HG02610 (cell line): ENCODE measurements at regions not wholly inside any gene's neighbourhood (a gene's known extent, or its start where the extent isn't known, plus 50 kb on each side); places are given as distances from the start of the nearest gene placed in this dataset.

Source experiments
- ATAC-seq: cut with Tn5 transposase; IDR thresholded peaks from one replicate; pipeline ENCODE4 v1.9.1; 2021; ENCODE audit warnings: mild to moderate bottlenecking, moderate library complexity; ENCODE audit not compliant: unreplicated experiment

DNA sequence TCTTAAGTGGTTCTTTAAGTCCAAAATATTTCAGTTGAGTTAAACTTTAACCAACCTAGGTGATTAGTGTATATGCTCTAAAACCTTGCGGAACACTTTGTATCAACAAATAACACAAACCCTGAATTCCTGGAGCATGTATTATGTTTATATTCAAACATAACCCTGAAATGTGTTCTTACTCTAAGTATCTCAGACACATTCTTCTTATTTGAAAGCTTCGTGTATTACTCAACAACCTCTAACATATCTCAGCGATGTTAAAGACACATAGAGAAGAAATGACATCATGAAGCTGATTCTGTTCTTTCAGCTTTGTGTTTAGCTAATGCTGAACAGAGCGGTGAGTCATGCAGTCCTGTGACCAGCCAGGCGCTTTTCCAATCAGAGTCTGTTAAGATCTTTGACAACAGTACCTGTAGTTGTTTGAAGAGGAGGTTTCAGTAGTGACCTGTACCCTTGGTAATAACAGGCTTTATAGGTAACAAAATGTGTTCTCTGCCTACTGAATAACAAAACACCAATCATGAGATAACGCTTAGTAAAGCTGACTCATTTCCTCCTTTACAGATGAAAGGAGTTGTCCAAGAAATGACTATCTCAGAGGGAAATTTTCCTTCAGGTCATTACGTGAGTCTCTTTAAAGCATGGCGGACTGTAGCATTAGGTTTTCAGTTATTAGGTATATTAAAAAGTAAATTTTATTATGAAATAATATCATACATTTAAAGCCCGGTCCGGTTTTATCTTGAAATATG is 67.3 kb upstream of the KLF6 start:
- peak; percentile 88 for ATAC-seq

DNA sequence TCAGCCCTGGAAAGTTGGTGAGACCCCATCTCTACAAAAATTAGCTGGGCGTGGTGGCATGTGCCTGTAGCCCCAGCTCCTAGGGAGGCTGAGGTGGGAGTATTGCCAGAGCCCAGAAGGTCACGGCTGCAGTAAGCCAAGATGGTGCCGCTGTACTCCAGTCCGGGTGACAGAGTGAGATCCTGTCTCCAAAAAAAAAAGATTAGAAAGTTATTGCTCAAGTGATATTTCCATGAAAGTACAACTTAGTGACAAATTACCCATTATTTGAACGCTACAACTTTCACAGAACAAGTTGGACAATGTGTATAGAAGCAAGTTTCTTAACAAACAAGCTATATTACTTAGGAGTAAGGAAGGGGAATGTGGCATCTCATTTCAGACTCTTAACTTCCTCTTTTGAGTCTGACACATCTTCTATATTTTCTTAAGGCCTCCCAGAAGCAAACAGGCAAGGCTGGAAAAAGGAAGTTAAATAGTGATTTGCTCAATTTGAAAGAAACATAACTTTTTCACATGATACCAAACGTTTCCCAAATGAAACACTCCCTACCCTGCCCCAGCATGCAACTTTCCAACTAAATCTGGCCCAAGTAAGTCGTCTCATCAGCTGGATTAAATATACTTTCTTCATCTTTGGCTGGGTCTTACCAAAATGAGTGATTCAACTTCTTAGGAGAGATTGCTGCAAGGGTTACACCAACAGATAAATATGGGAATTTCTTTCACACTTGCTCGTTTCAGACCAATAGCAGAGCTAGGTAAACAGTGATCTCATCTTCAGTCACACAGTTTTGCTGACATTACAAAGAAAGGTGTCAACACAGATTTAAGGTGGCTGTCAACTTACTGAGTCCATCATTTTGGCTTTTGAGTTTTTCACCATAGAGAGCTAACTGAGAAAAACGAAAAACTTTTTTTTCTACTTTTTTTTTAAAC is 66.3 kb upstream of the KLF6 start:
- ATAC-seq: peak; percentile 29

DNA sequence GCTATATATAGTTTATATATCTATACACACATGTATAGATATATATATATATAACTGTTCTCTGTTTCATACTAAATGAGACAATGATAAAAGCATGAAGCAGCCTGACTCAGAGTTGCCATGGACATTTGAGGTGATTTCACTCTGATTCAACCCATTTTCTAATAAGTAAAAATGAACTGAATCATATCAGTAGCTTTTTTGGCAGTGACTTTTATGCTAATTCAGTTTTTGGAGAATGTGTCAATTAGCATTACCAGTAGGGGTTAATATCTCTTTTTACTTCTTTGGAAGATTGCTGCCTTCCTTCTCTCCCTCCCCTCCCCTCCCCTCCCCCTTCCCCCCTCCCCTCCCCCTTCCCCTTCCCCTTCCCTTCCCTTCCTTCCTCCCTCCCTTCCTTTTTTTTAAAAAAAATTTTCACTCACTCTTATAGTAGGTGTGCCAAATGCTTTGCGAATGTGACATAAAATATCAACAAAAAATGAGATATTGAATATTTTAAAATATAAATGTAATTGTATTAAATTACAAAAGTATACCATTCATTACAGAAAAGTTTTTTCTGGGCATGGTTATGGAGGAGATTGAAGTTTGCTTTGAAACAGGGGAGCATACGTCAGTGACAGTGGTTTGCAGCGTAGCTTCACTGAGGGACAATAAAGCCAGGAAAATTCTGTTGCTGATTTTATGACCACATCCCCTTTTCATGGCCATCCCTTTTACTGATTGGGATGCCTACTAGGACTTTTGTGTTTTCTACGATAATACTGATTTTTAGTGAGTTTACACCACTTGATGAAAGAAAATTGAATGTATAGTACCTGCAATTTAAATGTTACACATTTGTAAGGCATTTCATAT is 64.0 kb upstream of the KLF6 start:
- ATAC-seq: no peak

DNA sequence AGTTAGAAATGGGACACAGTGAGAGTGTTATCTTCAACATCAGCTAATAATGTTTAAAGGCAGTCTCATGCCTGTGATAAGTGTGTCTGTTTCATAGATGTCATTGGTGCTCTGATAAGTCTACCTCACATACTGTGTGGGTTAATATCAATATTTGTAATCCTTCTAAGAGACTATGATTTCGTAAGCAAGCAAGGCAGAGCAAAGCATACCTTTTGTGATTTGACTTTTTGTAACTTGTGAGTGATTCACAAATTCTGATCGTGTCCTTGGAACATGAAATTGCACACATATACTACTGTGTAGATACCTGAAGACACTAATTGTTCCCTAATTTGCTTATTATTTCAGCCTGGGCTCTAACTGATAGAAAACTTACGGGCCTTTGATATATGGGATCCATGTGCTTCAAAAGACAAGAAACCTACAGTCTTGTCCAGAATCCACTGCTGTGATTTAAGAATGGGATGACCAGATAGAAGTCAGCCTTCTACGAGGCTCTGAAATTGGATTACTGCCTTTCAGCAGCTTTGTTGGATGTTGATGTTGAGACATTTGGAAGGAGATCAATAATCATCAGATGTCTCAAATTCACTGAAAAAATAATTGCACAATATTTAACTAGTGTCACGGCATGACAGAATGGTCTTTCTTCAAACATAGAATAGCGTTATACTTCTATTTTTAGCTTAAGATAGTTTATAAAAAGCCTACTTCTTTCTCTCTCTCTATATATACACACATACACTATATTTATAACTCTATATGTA is 63.2 kb upstream of the KLF6 start:
- ATAC-seq: no peak

DNA sequence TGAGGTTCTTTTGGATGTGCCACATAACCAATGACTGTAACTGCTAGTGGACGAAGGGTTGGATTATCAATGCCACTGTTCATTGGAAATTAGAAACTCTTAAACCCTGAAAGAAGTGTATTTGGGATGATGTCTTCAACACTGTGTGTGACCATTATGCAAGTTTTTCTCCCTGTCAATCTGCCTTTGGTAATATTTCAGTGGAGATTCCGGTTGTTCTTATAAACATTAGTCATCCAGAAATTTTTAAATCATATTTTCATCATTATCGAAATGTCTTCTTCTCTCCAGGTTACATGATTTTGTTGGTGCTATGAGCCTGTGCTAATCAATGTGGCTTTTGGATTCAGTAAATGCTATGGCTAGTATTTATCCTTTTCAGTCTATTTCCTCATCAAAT is 61.7 kb upstream of the KLF6 start:
- ATAC-seq: no peak

DNA sequence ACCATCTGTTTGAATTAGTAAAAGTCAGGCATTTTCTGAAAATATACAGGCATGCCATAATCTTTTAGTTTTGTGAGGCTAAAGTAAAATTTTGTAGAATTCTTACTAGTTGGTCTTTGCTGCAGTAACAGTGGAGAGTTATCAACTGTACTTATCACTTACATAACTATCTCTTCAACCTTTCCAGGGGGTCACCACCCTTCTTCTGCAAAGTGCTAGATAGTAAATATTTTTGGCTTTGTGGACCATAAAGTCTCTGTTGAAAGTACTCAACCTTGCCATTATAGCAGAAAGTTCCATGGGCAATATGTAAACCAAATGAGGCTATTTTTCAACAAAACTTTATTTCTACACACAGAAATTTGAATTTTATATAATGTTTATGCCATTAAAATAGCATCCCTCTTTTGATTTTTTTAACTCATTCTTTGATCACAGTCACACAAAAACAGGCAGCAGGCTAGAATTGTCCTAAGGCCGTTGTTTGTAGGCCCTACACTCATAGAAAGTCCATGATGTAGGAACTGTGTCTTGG is 59.5 kb upstream of the KLF6 start:
- no peak for ATAC-seq

DNA sequence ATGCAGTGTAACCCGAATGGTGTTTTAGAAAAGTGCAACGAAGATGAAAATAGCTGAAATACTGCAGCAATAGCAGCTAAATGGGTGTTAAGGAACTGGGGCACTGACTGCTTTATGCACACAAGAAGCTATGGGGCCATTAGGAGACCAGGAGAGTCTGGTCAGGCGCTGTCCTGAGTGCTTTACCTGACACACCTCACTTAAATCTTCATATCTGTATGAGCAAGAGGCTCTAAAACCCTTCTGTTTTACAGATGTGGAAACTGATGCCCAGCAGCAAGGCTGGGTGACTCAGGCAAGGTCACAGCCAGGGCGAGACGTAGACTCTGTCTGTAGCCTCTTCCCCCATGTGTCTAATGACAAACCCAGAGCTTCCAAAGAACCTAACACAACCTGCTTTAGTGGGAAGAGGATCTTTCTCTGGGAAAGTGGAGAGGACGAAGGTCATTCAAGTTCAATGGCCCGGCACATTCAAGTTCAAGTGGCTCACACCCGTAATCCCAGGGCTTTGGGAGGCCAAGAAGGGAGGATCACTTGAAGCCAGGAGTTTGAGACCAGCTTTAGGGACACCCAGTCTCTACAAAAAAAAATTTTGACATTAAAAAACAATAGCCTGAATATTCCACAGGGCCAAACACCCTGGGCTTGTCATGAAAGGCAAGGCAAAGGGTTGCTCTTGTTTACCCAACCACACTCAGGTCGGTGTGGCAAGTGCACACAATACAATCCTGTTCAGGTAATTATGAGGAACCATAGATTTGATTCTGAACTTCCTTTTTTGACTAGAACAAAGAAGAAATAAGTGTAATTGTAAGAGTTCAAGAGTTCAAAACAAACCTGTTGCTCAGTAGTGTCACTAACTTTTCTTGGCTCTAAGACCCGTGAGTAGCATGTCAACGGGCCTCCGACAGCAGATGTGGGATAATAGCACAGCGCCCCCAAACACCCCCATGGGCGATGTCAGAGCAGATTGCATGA is 53.7 kb upstream of the KLF6 start:
- ATAC-seq: no peak

DNA sequence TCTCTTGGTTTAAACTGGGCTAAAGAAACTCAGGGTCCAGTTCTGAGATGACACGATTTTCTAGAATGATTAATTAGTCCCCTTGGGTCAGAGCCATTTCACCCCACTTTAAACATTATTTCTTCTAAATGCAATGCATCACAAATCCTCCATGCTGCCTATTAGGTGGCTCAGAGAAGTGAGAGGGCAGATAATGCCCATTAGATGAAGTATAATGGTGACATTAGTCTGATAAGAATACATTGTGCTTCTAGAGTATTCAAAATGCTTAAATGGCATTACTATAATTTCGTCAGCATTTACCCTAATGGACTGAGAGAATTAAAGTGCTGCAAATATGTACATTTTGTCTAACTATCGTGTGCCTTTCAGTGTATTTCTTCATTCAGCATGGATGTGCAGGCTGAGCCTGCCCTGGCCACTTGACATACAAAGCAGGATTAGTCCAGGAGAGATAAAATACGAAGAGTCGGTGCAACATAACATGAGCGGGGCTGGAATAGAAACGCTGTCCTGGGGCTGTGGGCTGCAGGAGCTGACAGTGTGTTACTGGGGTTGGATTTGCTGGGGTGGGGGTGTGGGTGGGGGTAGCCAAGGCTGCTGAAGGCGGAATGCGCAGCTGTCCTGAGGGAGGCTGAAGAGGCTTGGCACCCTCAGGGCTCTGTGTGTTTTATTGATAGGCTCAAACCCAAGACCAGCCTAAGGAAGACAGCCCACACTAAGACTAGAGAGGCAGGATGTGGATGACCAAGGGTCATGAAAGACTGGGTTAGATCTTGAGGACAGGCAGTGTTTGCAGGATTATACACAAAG is 52.8 kb upstream of the KLF6 start:
- no peak for ATAC-seq

DNA sequence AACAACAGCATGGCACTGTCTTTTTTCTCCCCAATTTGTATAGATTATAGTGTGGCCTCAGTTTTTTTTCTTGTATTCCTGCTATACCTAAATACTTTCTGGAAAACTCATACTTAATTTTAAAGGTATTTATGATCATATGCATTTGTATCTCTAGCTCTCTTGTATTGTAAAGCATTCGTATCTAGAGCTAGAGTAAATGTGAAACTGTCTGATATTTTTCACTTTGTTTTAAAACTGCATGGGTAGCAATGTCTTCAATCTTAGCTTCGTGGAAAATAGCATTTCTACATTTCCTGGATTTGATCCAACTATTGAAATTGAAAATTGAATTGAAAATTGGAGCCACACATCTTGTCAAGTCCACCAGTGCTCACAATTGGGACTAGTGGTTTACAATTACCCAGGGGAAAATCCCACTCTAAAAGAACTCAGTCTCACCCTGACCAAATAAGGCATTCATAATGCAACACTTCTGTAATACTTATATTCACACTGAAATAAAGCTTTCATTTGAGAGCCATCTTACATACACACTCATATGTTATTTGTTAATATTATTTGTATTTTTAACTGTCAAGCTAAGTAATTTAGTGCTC is 51.3 kb upstream of the KLF6 start:
- peak; percentile 66 for ATAC-seq

DNA sequence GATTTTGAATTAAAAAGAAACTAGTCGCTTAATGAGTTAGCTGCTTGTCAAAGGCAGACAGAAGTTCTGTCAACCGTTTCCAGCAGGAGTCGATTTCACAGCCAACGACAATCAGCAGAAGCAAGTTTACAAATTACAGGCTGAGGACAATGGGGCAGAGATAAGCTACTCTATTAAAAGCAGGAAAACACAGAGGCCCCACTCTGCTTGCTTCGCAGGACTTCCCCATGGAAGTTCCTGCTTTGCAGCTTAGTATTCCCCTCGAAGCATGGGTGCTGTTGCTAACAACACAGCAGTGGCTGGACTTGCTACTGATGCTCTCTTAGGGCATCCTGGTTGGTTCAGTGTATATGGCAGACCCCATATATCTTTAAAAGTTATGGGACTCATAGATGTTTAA is 50.8 kb upstream of the KLF6 start:
- peak; percentile 55 for ATAC-seq

DNA sequence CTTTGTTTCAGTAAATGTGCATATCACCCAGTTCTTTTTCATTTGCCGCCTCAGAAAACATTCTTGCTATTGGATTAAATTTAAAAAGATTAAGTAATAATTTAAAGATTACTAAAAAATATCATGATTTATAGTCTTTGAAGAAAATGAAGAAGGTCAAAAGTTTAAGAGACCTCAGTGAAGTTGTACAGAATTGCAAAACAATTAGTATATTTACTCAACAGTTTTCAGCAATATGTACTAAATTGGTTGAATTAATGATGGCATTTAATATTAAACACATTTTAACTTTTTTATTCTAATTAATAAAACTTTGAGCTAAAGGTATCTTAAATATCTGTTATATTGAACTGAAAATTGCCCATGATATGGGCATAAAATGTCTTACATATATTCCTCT is 49.9 kb upstream of the KLF6 start:
- no peak for ATAC-seq
